ENCODE measurements at regions not wholly inside any gene's neighbourhood (a gene's known extent, or its start where the extent isn't known, plus 50 kb on each side); places are given as distances from the start of the nearest gene placed in this dataset.

DNA sequence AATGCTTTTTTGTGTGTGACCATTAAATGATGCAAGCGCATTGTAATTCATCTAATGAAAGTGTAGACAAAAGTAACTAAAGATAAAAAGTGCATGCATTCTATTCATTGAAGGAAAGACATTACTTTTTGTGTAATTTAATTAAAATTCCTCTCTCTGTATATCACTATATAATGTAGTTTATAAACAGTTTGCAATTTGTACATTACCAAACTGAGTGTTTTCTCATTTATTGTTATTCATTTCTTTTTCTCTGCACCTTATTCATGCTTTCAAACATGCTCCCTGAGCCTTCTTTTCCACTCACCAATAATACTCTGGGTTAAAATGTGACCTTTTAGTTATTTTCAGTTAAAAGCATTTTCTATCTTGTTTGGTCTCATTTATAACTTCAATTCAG is 713.7 kb upstream of the AADAT start:
- Mint-ChIP-seq H3K27me3 (ENCODE audit: low read depth) (no peaks in the 10 kb centered on the region), H3K9me3 (0 out of 2 replicates have a peak, but pooled peaks cover 4% of the 10 kb centered on the region), H3K4me1 (no peaks in the 10 kb centered on the region), H3K36me3 (no peaks in the 10 kb centered on the region), H3K4me3 (no peak overlapping the region), H3K27ac (no peak overlapping the region; the same call in 1 of the 2 replicates)
- ATAC-seq (no peak), DNase-seq (ENCODE audit: low spot score) (no peak)
- ChIA-PET POLR2A (no interaction called here), CTCF (no interaction called here)
- TF ChIP-seq, protein P1, sequence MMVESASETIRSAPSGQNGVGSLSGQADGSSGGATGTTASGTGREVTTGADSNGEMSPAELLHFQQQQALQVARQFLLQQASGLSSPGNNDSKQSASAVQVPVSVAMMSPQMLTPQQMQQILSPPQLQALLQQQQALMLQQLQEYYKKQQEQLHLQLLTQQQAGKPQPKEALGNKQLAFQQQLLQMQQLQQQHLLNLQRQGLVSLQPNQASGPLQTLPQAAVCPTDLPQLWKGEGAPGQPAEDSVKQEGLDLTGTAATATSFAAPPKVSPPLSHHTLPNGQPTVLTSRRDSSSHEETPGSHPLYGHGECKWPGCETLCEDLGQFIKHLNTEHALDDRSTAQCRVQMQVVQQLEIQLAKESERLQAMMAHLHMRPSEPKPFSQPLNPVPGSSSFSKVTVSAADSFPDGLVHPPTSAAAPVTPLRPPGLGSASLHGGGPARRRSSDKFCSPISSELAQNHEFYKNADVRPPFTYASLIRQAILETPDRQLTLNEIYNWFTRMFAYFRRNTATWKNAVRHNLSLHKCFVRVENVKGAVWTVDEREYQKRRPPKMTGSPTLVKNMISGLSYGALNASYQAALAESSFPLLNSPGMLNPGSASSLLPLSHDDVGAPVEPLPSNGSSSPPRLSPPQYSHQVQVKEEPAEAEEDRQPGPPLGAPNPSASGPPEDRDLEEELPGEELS (CRISPR knock-in tag; IDR thresholded peaks at IDR 0.05) = no peak
- TF ChIP-seq NFE2L1 (CRISPR knock-in tag; IDR thresholded peaks at IDR 0.05) = no peak
- TF ChIP-seq SOX15 (CRISPR knock-in tag; IDR thresholded peaks at IDR 0.05) = no peak
- TF ChIP-seq ZNF423 (CRISPR knock-in tag; IDR thresholded peaks at IDR 0.05) = no peak
- TF ChIP-seq ZNF396 (CRISPR knock-in tag; IDR thresholded peaks at IDR 0.05; ENCODE audit: borderline replicate concordance) = no peak
- TF ChIP-seq ZNF232 (CRISPR knock-in tag; IDR thresholded peaks at IDR 0.05) = no peak
- no peak for TF ChIP-seq OVOL2 (CRISPR knock-in tag; IDR thresholded peaks at IDR 0.05; ENCODE audit: borderline replicate concordance)
- TF ChIP-seq MXD4 (CRISPR knock-in tag; IDR thresholded peaks at IDR 0.05; ENCODE audit: borderline replicate concordance) = no peak
- TF ChIP-seq ZNF425 (CRISPR knock-in tag; conservative IDR thresholded peaks at IDR 0.05) = no peak
- TF ChIP-seq, protein P2, sequence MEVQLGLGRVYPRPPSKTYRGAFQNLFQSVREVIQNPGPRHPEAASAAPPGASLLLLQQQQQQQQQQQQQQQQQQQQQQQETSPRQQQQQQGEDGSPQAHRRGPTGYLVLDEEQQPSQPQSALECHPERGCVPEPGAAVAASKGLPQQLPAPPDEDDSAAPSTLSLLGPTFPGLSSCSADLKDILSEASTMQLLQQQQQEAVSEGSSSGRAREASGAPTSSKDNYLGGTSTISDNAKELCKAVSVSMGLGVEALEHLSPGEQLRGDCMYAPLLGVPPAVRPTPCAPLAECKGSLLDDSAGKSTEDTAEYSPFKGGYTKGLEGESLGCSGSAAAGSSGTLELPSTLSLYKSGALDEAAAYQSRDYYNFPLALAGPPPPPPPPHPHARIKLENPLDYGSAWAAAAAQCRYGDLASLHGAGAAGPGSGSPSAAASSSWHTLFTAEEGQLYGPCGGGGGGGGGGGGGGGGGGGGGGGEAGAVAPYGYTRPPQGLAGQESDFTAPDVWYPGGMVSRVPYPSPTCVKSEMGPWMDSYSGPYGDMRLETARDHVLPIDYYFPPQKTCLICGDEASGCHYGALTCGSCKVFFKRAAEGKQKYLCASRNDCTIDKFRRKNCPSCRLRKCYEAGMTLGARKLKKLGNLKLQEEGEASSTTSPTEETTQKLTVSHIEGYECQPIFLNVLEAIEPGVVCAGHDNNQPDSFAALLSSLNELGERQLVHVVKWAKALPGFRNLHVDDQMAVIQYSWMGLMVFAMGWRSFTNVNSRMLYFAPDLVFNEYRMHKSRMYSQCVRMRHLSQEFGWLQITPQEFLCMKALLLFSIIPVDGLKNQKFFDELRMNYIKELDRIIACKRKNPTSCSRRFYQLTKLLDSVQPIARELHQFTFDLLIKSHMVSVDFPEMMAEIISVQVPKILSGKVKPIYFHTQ (CRISPR knock-in tag; IDR thresholded peaks at IDR 0.05) = no peak
- no peak for TF ChIP-seq CREM (CRISPR knock-in tag; IDR thresholded peaks at IDR 0.05)
- no peak for TF ChIP-seq USF1 (CRISPR knock-in tag; IDR thresholded peaks at IDR 0.05)
- TF ChIP-seq ATF2 (CRISPR knock-in tag; IDR thresholded peaks at IDR 0.05; ENCODE audit: borderline replicate concordance, low read depth) = no peak
- no peak for TF ChIP-seq FOXK1 (CRISPR knock-in tag; IDR thresholded peaks at IDR 0.05)
- no peak for TF ChIP-seq CTCF (IDR thresholded peaks at IDR 0.05)
- TF ChIP-seq ZNF416 (CRISPR knock-in tag; IDR thresholded peaks at IDR 0.05) = no peak
- TF ChIP-seq SMAD4 (CRISPR knock-in tag; IDR thresholded peaks at IDR 0.05) = no peak
- TF ChIP-seq, protein P3, sequence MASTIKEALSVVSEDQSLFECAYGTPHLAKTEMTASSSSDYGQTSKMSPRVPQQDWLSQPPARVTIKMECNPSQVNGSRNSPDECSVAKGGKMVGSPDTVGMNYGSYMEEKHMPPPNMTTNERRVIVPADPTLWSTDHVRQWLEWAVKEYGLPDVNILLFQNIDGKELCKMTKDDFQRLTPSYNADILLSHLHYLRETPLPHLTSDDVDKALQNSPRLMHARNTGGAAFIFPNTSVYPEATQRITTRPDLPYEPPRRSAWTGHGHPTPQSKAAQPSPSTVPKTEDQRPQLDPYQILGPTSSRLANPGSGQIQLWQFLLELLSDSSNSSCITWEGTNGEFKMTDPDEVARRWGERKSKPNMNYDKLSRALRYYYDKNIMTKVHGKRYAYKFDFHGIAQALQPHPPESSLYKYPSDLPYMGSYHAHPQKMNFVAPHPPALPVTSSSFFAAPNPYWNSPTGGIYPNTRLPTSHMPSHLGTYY (CRISPR knock-in tag; IDR thresholded peaks at IDR 0.05) = no peak
